AG04449 (cell line): ENCODE measurements at regions not wholly inside any gene's neighbourhood (a gene's known extent, or its start where the extent isn't known, plus 50 kb on each side); places are given as distances from the start of the nearest gene placed in this dataset.
"Not testable (repeated sequence)": the region's sequence is repeated elsewhere in the genome, so short reads cannot be mapped to it uniquely, and the experiment has no call there.

ENCODE experiments used
- CTCF ChIA-PET: fragments of 350-600 bp; formaldehyde crosslinking; extraction: SDS; loops from one replicate; lab custom pipeline; 2021; ENCODE audit warnings: antibody characterized with exemption; lab: Yijun Ruan, JAX
- POLR2A ChIA-PET: fragments of 400-600, 350-600 bp; formaldehyde crosslinking; extraction: SDS; loops from one replicate; lab custom pipeline; 2020; ENCODE audit warnings: antibody characterized with exemption, inconsistent platforms; lab: Yijun Ruan, JAX
- DNase-seq: peaks from one replicate; pipeline ENCODE4 v3.0.0-alpha.2; 2010; ENCODE audit warnings: low read depth, low spot score
- H3K4me3 ChIP-seq: 2 replicates; pipeline ENCODE4 v1.5.1; 2011; ENCODE audit warnings: low read depth, mild to moderate bottlenecking, control low read depth, low read length
- TF ChIP-seq, protein P1 (sequence below): IDR thresholded peaks from one replicate; pipeline ENCODE4 v1.5.1; 2011; ENCODE audit warnings: mild to moderate bottlenecking, moderate library complexity, low read length, control low read depth, inconsistent platforms; ENCODE audit not compliant: insufficient read depth; ENCODE audit errors: missing control alignments

- CTCF ChIA-PET: no interaction called here
- no peak for DNase-seq
- TF ChIP-seq, protein P1, sequence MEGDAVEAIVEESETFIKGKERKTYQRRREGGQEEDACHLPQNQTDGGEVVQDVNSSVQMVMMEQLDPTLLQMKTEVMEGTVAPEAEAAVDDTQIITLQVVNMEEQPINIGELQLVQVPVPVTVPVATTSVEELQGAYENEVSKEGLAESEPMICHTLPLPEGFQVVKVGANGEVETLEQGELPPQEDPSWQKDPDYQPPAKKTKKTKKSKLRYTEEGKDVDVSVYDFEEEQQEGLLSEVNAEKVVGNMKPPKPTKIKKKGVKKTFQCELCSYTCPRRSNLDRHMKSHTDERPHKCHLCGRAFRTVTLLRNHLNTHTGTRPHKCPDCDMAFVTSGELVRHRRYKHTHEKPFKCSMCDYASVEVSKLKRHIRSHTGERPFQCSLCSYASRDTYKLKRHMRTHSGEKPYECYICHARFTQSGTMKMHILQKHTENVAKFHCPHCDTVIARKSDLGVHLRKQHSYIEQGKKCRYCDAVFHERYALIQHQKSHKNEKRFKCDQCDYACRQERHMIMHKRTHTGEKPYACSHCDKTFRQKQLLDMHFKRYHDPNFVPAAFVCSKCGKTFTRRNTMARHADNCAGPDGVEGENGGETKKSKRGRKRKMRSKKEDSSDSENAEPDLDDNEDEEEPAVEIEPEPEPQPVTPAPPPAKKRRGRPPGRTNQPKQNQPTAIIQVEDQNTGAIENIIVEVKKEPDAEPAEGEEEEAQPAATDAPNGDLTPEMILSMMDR: no peak
- no peak overlapping the region for H3K4me3 ChIP-seq
- POLR2A ChIA-PET: no interaction called here
Measured at GRCh38 chr5:62900976-62901375, 322.4 kb downstream of the LRRC70 start.

GRCh38 chr5:62896121-62896893 is 317.7 kb downstream of the LRRC70 start:
- TF ChIP-seq, protein P1: no peak
- no peak for DNase-seq
- H3K4me3 ChIP-seq: no peak overlapping the region
- ChIA-PET CTCF (no interaction called here), POLR2A (no interaction called here)

GRCh38 chr5:62886603-62887315 is 308.1 kb downstream of the LRRC70 start:
- no peak for DNase-seq
- ChIA-PET POLR2A (no interaction called here), CTCF (no interaction called here)
- TF ChIP-seq, protein P1: no peak
- no peak overlapping the region for H3K4me3 ChIP-seq

- H3K4me3 ChIP-seq, DNase-seq, POLR2A ChIA-PET, CTCF ChIA-PET: not testable (repeated sequence)
Measured at GRCh38 chr5:62837330-62837729, 258.7 kb downstream of the LRRC70 start.

DNA sequence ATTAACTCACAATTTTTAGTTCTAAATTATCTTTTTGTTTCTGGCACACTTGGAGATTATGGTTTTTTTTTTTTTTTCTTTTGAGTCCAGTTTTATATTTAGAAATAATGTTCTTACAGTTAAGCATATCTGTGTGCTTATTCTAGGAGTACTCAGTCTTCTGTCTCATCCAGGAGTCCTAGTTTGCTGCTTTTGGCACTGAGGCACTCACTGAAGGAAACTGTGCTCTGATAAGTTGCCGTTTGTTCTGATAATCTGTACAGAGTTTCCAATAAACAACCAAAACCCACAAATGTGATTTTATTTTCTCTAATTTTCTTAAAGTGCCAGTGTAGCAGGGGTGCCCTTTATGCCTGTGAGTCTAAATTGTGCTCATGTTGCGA is 251.0 kb downstream of the LRRC70 start:
- CTCF ChIA-PET: no interaction called here
- no peak for DNase-seq
- H3K4me3 ChIP-seq: no peak overlapping the region
- TF ChIP-seq, protein P1: no peak
- POLR2A ChIA-PET: no interaction called here

DNA sequence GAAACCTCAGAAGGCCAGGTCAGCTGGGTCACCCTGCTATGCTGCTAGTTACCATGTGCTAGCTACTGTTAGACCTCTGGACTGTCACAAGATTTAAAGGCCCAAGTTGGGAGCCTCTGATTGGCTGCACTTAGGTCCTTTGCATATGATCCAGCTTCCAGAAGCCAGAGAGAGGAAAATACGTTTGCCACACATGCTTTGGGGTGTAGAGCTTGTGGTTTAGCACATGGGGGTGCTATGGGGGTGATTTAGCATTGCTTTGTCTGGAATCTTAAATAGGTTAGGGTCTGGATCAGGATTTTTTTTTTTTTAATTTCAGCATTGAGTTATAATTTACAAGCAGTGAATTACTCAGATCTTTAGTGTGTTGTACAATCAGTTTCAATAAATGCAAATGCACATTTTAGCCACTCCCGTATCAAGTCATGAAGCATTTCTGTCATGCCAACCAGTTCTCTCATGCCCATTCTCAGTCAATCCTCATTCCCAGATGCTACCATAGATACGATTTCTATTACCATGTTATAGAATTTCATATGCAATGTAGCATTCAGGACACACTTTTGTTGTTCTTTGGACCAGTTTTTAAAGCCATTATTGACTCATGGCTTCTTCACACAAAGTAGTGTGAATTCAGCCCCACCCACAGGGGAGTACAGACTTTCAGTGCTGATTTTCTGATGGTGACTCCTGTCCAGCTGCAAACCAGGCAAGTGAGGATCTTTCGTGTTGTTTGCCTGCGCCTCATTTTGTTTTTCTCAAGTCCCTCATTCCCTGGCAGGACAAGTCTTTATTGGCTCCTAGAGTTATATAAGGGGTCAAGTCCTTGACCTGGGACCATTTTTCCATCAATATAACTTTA is 250.4 kb downstream of the LRRC70 start:
- TF ChIP-seq, protein P1: no peak
- CTCF ChIA-PET: no interaction called here

More for the DNA sequence above, 250.4 kb downstream of the LRRC70 start:
- POLR2A ChIA-PET: no interaction called here
- no peak for DNase-seq
- no peak overlapping the region for H3K4me3 ChIP-seq
